Nephron (organoid): ENCODE measurements at regions not wholly inside any gene's neighbourhood (a gene's known extent, or its start where the extent isn't known, plus 50 kb on each side); places are given as distances from the start of the nearest gene placed in this dataset.

Source experiments
- H3K27ac Mint-ChIP-seq, 3 experiments: 2 replicates each; pipeline ENCODE4 v1.8.0; 2020; ENCODE audit warnings: mixed read lengths in 3 of 3, mild to moderate bottlenecking in 2 of 3, moderate library complexity in 1 of 3
- H3K27me3 Mint-ChIP-seq: 2 replicates; pipeline ENCODE4 v1.8.0; 2021; ENCODE audit warnings: low read depth, mild to moderate bottlenecking, moderate library complexity, mixed read lengths
- H3K36me3 Mint-ChIP-seq: 2 replicates; pipeline ENCODE4 v1.8.0; 2020; ENCODE audit warnings: low read depth, mixed read lengths
- H3K4me1 Mint-ChIP-seq: 2 replicates; pipeline ENCODE4 v1.8.0; 2020; ENCODE audit warnings: mixed read lengths
- H3K4me3 Mint-ChIP-seq, 3 experiments: 2 replicates each; pipeline ENCODE4 v1.8.0; 2020; ENCODE audit warnings: mild to moderate bottlenecking in 3 of 3, mixed read lengths in 3 of 3, moderate library complexity in 2 of 3
- H3K9me3 Mint-ChIP-seq: 2 replicates; pipeline ENCODE4 v1.8.0; 2020; ENCODE audit warnings: mixed read lengths
- TF ChIP-seq, protein P1 (sequence below), 3 experiments: fragments of 200-600 bp; sonication (generic); IDR thresholded peaks; one replicate each; pipeline ENCODE4 v1.5.0; 2021; ENCODE audit warnings: antibody characterized with exemption in 3 of 3; ENCODE audit not compliant: unreplicated experiment in 3 of 3

DNA sequence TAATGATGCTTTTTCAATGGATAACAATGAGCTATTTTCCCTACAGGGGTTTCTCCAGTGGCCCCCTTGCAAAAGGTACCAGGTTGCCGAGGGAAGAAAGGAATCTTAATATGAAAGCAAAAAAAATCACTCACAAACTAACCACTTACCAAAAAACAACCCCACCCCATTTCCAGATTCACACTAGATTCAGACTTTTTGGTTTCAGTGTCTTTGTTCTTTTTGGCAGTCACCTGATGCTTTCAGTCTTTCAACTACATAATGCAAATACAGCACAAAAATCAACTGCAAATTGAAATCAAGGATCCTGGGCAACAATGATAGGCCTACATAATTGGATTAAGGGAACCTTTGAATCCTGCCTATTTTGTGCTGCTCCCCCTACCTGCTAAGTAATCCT lies 71.1 kb upstream of the RAP2B start:
- Mint-ChIP-seq H3K4me3 (no peak overlapping the region), H3K36me3 (no peaks in the 10 kb centered on the region), H3K9me3 (no peaks in the 10 kb centered on the region), H3K4me1 (no peaks in the 10 kb centered on the region), H3K27me3 (peaks cover 3% of the 10 kb centered on the region), H3K27ac (peak overlapping the region in 1 of 3 experiments; percentile 55)
- TF ChIP-seq, protein P1, sequence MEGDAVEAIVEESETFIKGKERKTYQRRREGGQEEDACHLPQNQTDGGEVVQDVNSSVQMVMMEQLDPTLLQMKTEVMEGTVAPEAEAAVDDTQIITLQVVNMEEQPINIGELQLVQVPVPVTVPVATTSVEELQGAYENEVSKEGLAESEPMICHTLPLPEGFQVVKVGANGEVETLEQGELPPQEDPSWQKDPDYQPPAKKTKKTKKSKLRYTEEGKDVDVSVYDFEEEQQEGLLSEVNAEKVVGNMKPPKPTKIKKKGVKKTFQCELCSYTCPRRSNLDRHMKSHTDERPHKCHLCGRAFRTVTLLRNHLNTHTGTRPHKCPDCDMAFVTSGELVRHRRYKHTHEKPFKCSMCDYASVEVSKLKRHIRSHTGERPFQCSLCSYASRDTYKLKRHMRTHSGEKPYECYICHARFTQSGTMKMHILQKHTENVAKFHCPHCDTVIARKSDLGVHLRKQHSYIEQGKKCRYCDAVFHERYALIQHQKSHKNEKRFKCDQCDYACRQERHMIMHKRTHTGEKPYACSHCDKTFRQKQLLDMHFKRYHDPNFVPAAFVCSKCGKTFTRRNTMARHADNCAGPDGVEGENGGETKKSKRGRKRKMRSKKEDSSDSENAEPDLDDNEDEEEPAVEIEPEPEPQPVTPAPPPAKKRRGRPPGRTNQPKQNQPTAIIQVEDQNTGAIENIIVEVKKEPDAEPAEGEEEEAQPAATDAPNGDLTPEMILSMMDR (IDR thresholded peaks at IDR 0.05; ENCODE audit: unreplicated experiment in 3 of 3), result no peak

DNA sequence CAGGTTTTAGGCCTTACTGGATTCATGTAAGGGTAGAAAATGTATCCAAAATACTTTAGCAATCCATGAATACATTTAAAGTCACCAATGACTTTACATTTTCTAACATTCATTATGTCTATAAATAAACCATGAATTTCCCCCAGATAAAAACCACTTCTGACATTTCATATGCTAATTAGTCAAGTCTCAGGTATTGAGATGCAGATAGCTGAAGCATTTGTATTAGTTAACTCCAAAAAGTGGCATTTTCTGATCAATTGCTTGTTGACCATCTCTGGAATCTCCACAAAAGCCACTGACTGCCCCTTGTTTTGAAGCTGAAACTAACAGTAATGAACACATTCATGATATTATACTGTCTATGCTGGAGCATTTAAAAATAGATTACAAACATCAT lies 68.4 kb upstream of the RAP2B start:
- no peaks in the 10 kb centered on the region for H3K4me1 Mint-ChIP-seq
- TF ChIP-seq, protein P1 (IDR thresholded peaks at IDR 0.05; ENCODE audit: unreplicated experiment in 3 of 3), result no peak
- no peaks in the 10 kb centered on the region for H3K36me3 Mint-ChIP-seq
- peaks cover 6% of the 10 kb centered on the region for H3K27me3 Mint-ChIP-seq
- H3K9me3 Mint-ChIP-seq, result no peaks in the 10 kb centered on the region
- no peak overlapping the region for H3K4me3 Mint-ChIP-seq
- no peak overlapping the region for H3K27ac Mint-ChIP-seq

DNA sequence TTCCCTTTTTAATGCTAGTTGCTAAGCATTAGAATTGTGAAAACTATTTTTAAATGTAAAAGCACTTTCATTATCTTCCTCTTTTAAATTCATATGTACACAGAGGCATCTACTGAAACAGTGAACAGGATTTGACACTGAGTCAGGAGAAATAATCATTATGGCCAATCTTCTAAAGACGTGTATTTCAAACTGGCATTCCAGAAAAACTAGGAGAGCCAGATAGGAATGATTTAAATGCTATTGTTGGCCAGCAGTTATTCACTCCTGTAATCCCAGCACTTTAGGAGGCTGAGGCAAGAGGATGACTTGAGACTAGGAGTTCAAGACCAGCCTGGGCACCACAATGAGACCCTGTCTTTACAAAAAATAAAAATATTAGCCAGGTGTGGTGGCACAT lies 67.6 kb upstream of the RAP2B start:
- H3K36me3 Mint-ChIP-seq, result no peaks in the 10 kb centered on the region
- H3K4me3 Mint-ChIP-seq, result no peak overlapping the region
- peaks cover 3% of the 10 kb centered on the region for H3K27me3 Mint-ChIP-seq
- no peaks in the 10 kb centered on the region for H3K4me1 Mint-ChIP-seq
- TF ChIP-seq, protein P1 (IDR thresholded peaks at IDR 0.05; ENCODE audit: unreplicated experiment in 3 of 3), result no peak
- no peaks in the 10 kb centered on the region for H3K9me3 Mint-ChIP-seq
- no peak overlapping the region for H3K27ac Mint-ChIP-seq

DNA sequence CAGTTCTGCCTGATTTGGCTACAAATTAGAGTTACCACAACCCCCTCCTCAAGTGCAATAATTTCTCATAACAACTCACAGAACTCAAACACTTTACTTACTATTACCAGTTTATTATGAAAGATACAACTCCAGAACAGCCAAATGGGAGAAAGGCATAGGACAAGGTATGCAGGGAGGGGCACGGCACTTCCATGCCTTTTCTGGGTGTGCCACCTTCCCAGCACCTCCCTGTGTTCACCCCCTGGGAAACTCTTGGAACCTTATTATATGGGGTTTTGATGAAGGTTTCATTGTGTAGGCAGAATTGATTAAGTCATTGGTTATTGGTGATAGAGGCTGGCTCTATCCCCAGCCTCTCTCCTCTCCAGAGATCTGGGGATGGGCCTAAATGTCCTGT lies 66.6 kb upstream of the RAP2B start:
- H3K27ac Mint-ChIP-seq, result no peak overlapping the region
- H3K27me3 Mint-ChIP-seq, result peaks cover 3% of the 10 kb centered on the region
- H3K4me1 Mint-ChIP-seq, result no peaks in the 10 kb centered on the region
- H3K36me3 Mint-ChIP-seq, result no peaks in the 10 kb centered on the region
- TF ChIP-seq, protein P1 (IDR thresholded peaks at IDR 0.05; ENCODE audit: unreplicated experiment in 3 of 3), result no peak
- H3K4me3 Mint-ChIP-seq, result no peak overlapping the region
- no peaks in the 10 kb centered on the region for H3K9me3 Mint-ChIP-seq

DNA sequence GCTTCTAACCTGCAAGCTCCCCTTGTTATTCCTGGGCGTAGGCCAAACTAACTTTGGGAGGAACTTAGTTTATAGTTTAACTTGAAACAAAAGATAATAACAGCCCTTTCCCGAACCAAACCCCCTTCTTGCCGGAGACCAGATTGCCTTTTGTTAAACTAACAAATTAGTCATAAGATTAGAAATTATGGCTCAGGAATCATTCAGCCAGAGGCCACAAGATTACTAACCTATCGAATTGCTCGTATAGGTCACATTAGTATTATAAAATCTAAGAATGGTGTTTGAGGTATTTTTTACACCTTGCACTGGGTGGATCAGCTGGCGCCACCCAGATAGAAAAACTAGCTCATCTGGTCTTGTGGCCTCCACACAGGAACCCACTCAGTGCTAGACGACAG lies 65.3 kb upstream of the RAP2B start:
- Mint-ChIP-seq H3K9me3 (no peaks in the 10 kb centered on the region), H3K27ac (peak overlapping the region in 2 of 3 experiments; percentile 4 to 56), H3K27me3 (peaks cover 3% of the 10 kb centered on the region), H3K4me1 (no peaks in the 10 kb centered on the region), H3K4me3 (no peak overlapping the region), H3K36me3 (no peaks in the 10 kb centered on the region)
- TF ChIP-seq, protein P1 (IDR thresholded peaks at IDR 0.05; ENCODE audit: unreplicated experiment in 3 of 3), result no peak

DNA sequence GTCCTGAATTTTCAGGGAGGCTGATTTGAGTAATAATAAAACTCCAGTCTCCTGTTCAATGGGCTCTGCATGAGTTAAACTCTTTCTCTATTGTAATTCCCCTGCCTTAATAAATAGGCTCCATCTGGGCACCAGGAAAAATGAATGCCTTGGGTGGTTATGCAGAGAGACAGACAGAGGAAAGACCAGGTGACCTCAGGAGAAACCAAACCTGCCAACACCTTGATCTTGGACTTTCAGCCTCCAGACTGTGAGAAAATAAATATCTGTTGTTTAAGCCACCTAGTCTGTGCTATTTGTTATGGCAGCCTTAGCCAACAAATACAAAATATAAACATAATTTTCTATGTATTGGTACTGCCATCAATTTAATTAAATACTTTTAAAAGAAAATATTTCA lies 64.8 kb upstream of the RAP2B start:
- H3K4me1 Mint-ChIP-seq, result no peaks in the 10 kb centered on the region
- TF ChIP-seq, protein P1 (IDR thresholded peaks at IDR 0.05; ENCODE audit: unreplicated experiment in 3 of 3), result no peak
- peaks cover 3% of the 10 kb centered on the region for H3K27me3 Mint-ChIP-seq
- no peaks in the 10 kb centered on the region for H3K36me3 Mint-ChIP-seq
- H3K4me3 Mint-ChIP-seq, result no peak overlapping the region
- no peaks in the 10 kb centered on the region for H3K9me3 Mint-ChIP-seq
- H3K27ac Mint-ChIP-seq, result no peak overlapping the region
